GM19438 (cell line): ENCODE measurements at regions not wholly inside any gene's neighbourhood (a gene's known extent, or its start where the extent isn't known, plus 50 kb on each side); places are given as distances from the start of the nearest gene placed in this dataset.

Source experiments
- ATAC-seq: cut with Tn5 transposase; IDR thresholded peaks from one replicate; pipeline ENCODE4 v1.9.1; 2021; ENCODE audit warnings: low read depth; ENCODE audit not compliant: unreplicated experiment

GRCh38 chr13:83355041-83355440, 527.2 kb downstream of the SLITRK1 start:
- no peak for ATAC-seq

- no peak for ATAC-seq
Observed at GRCh38 chr13:83352391-83352790, 529.9 kb downstream of the SLITRK1 start.

GRCh38 chr13:83350569-83350968, 531.7 kb downstream of the SLITRK1 start:
- ATAC-seq: no peak

GRCh38 chr13:83344518-83344917, 537.8 kb downstream of the SLITRK1 start:
- no peak for ATAC-seq

- ATAC-seq: no peak
Observed at GRCh38 chr13:83340170-83340569, 542.1 kb downstream of the SLITRK1 start.

- ATAC-seq: no peak
Observed at GRCh38 chr13:83333614-83334388, 548.5 kb downstream of the SLITRK1 start.

- ATAC-seq: no peak
Observed at GRCh38 chr13:83332751-83333150, 549.5 kb downstream of the SLITRK1 start.

GRCh38 chr13:83327091-83327490, 555.2 kb downstream of the SLITRK1 start:
- ATAC-seq: no peak

- no peak for ATAC-seq
Observed at GRCh38 chr13:83325125-83325853, 557.0 kb downstream of the SLITRK1 start.

GRCh38 chr13:83311886-83312577, 570.2 kb downstream of the SLITRK1 start:
- no peak for ATAC-seq

- ATAC-seq: no peak
Observed at GRCh38 chr13:83298617-83299016, 583.7 kb downstream of the SLITRK1 start.

GRCh38 chr13:83297586-83298290, 584.5 kb downstream of the SLITRK1 start:
- no peak for ATAC-seq

GRCh38 chr13:83295686-83296085, 586.6 kb downstream of the SLITRK1 start:
- ATAC-seq: no peak

- no peak for ATAC-seq
Observed at GRCh38 chr13:83286737-83287136, 595.5 kb downstream of the SLITRK1 start.

GRCh38 chr13:83281654-83282053, 600.6 kb downstream of the SLITRK1 start:
- no peak for ATAC-seq

GRCh38 chr13:83274679-83275078, 607.6 kb downstream of the SLITRK1 start:
- ATAC-seq: no peak

- ATAC-seq: no peak
Observed at GRCh38 chr13:83272652-83273240, 609.5 kb downstream of the SLITRK1 start.

GRCh38 chr13:83272076-83272475, 610.2 kb downstream of the SLITRK1 start:
- no peak for ATAC-seq

- no peak for ATAC-seq
Observed at GRCh38 chr13:83265279-83265678, 617.0 kb downstream of the SLITRK1 start.

- no peak for ATAC-seq
Observed at GRCh38 chr13:83248751-83249150, 633.5 kb downstream of the SLITRK1 start.
